ENCODE measurements at regions not wholly inside any gene's neighbourhood (a gene's known extent, or its start where the extent isn't known, plus 50 kb on each side); places are given as distances from the start of the nearest gene placed in this dataset.

GRCh38 chr16:50434872-50435478 is 66.2 kb upstream of the BRD7 start:
- TF ChIP-seq CTCF (conservative IDR thresholded peaks at IDR 0.05 in 1 of 2, IDR thresholded peaks at IDR 0.05 in 1 of 2; ENCODE audit: low read depth in 1 of 2, low read length in 2 of 2) (no peak), EZH2 (IDR thresholded peaks at IDR 0.05; ENCODE audit: low read length, missing control alignments) (no peak)
